Smooth muscle cell (in vitro differentiated cells): ENCODE measurements at regions not wholly inside any gene's neighbourhood (a gene's known extent, or its start where the extent isn't known, plus 50 kb on each side); places are given as distances from the start of the nearest gene placed in this dataset.

Experiments used
- DNase-seq: peaks from one replicate; lab custom pipeline; 2025; ENCODE audit not compliant: unreplicated experiment; lab: John Stamatoyannopoulos, UW
- H2AFZ ChIP-seq: fragments of 200-600 bp; sonication (generic); 2 replicates; pipeline ENCODE4 v1.6.0; 2016; ENCODE audit warnings: antibody characterized with exemption, low read depth, mild to moderate bottlenecking
- H3F3A ChIP-seq: fragments of 200-600 bp; sonication (generic); 2 replicates; pipeline ENCODE4 v1.6.0; 2017; ENCODE audit warnings: antibody characterized with exemption, low read depth
- H3K27ac ChIP-seq: fragments of 200-600 bp; sonication (generic); 2 replicates; pipeline ENCODE4 v1.5.1; 2016; ENCODE audit warnings: low read depth, mild to moderate bottlenecking
- H3K27me3 ChIP-seq: fragments of 200-600 bp; sonication (generic); 2 replicates; pipeline ENCODE4 v1.6.1; 2016; ENCODE audit warnings: low read depth, mild to moderate bottlenecking
- H3K36me3 ChIP-seq: fragments of 200-600 bp; sonication (generic); 2 replicates; pipeline ENCODE4 v1.5.1; 2016; ENCODE audit warnings: low read depth
- H3K4me1 ChIP-seq: fragments of 200-600 bp; sonication (generic); 2 replicates; pipeline ENCODE4 v1.5.1; 2016; ENCODE audit warnings: low read depth
- H3K4me2 ChIP-seq: fragments of 200-600 bp; sonication (generic); 2 replicates; pipeline ENCODE4 v1.6.0; 2016; ENCODE audit warnings: mild to moderate bottlenecking
- H3K4me3 ChIP-seq: fragments of 200-600 bp; sonication (generic); 2 replicates; pipeline ENCODE4 v1.5.1; 2016; ENCODE audit warnings: mild to moderate bottlenecking
- H3K79me2 ChIP-seq: fragments of 200-600 bp; sonication (generic); 2 replicates; pipeline ENCODE4 v1.6.0; 2016; ENCODE audit warnings: low read depth, mild to moderate bottlenecking
- H3K9ac ChIP-seq: fragments of 200-600 bp; sonication (generic); 2 replicates; pipeline ENCODE4 v1.6.0; 2016; ENCODE audit warnings: low read depth
- H3K9me3 ChIP-seq: fragments of 200-600 bp; sonication (generic); replicated peaks from 2 replicates; pipeline ENCODE4 v1.5.1; 2016; ENCODE audit warnings: low read depth
- H4K20me1 ChIP-seq: fragments of 200-600 bp; sonication (generic); 2 replicates; pipeline ENCODE4 v1.6.0; 2016; ENCODE audit warnings: low read depth
- CTCF ChIP-seq: fragments of 200-600 bp; sonication (generic); IDR thresholded peaks from 2 replicates; pipeline ENCODE4 v1.5.1; 2017; ENCODE audit warnings: borderline replicate concordance, mild to moderate bottlenecking, antibody characterized with exemption; ENCODE audit not compliant: insufficient read depth, poor library complexity, severe bottlenecking
- WGBS: methylation state at CpG from one replicate; pipeline ENCODE4 v1.1.7; 2016; ENCODE audit warnings: low lambda C conversion rate; 5-methylcytosine and 5-hydroxymethylcytosine counted together

- Histone ChIP-seq H3K27me3 (peaks cover 29% of the 10 kb centered on the region), H3K4me1 (peaks cover 4% of the 10 kb centered on the region), H3K9me3 (no peaks in the 10 kb centered on the region), H3K27ac (no peak overlapping the region), H3K79me2 (no peaks in the 10 kb centered on the region), H3K4me2 (no peak overlapping the region), H3K9ac (no peak overlapping the region), H4K20me1 (no peaks in the 10 kb centered on the region), H3K4me3 (no peak overlapping the region), H2AFZ (no peak overlapping the region), H3F3A (no peaks in the 10 kb centered on the region), H3K36me3 (no peaks in the 10 kb centered on the region)
- no peak for DNase-seq
- no peak for TF ChIP-seq CTCF
- 77% methylated on average over 7 of the region's 7 CpGs for WGBS
Measured at GRCh38 chr11:19474954-19475721, 234.4 kb upstream of the E2F8 start.

- Histone ChIP-seq H3K27ac (no peak overlapping the region), H3K4me1 (peaks cover 4% of the 10 kb centered on the region), H3K27me3 (peaks cover 28% of the 10 kb centered on the region), H2AFZ (no peak overlapping the region), H4K20me1 (no peaks in the 10 kb centered on the region), H3K4me2 (no peak overlapping the region), H3F3A (no peaks in the 10 kb centered on the region), H3K79me2 (no peaks in the 10 kb centered on the region), H3K36me3 (no peaks in the 10 kb centered on the region), H3K9ac (no peak overlapping the region), H3K4me3 (no peak overlapping the region), H3K9me3 (no peaks in the 10 kb centered on the region)
- 91% methylated on average over 4 of the region's 4 CpGs for WGBS
- DNase-seq = no peak
- TF ChIP-seq CTCF = no peak
Measured at GRCh38 chr11:19474211-19474610, 233.5 kb upstream of the E2F8 start.

- no peaks in the 10 kb centered on the region for H3F3A ChIP-seq
- H4K20me1 ChIP-seq = no peaks in the 10 kb centered on the region
- no peak overlapping the region for H2AFZ ChIP-seq
- TF ChIP-seq CTCF = no peak
- no peak overlapping the region for H3K27ac ChIP-seq
- H3K4me2 ChIP-seq = no peak overlapping the region
- WGBS = 93% methylated on average over 3 of the region's 3 CpGs
- DNase-seq = no peak
- no peak overlapping the region for H3K4me3 ChIP-seq
- peaks cover 20% of the 10 kb centered on the region for H3K27me3 ChIP-seq
- no peaks in the 10 kb centered on the region for H3K79me2 ChIP-seq
- peaks cover 4% of the 10 kb centered on the region for H3K4me1 ChIP-seq
- H3K36me3 ChIP-seq = no peaks in the 10 kb centered on the region
- no peak overlapping the region for H3K9ac ChIP-seq
- H3K9me3 ChIP-seq = no peaks in the 10 kb centered on the region
Measured at GRCh38 chr11:19472679-19473078, 231.9 kb upstream of the E2F8 start.

DNA sequence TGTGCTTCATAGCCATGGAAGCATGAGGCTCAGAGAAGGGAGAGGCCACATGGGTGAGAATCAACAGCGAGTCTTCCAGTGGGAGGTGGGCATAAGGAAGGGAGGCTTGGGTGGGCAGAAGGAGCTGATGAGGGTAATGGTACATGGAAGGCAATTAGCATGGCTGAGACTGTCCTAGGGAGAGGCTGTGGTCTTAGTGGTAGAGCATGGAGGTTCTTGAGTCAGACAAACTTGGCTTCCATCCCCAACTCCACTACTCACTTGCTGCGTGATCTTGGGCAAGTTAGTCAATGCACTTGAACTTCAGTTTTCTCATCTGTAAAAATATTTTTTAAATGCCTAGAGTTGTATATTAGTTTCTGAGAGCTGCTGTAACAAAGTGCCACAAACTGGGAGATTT lies 227.2 kb upstream of the E2F8 start:
- Histone ChIP-seq H4K20me1 (no peaks in the 10 kb centered on the region), H3K9me3 (no peaks in the 10 kb centered on the region), H3K4me1 (no peaks in the 10 kb centered on the region), H3F3A (no peaks in the 10 kb centered on the region), H3K9ac (no peak overlapping the region), H3K4me3 (no peak overlapping the region), H3K27me3 (peaks cover 33% of the 10 kb centered on the region), H3K79me2 (no peaks in the 10 kb centered on the region), H3K36me3 (no peaks in the 10 kb centered on the region), H2AFZ (no peak overlapping the region), H3K4me2 (no peak overlapping the region), H3K27ac (no peak overlapping the region)
- DNase-seq = no peak
- 93% methylated on average over 2 of the region's 2 CpGs for WGBS
- TF ChIP-seq CTCF = no peak
